HG02884 (cell line): ENCODE measurements at regions not wholly inside any gene's neighbourhood (a gene's known extent, or its start where the extent isn't known, plus 50 kb on each side); places are given as distances from the start of the nearest gene placed in this dataset.
"Not testable (repeated sequence)": the region's sequence is repeated elsewhere in the genome, so short reads cannot be mapped to it uniquely, and the experiment has no call there.

ENCODE experiments used
- ATAC-seq: cut with Tn5 transposase; IDR thresholded peaks from one replicate; pipeline ENCODE4 v1.9.1; 2021; ENCODE audit warnings: mild to moderate bottlenecking, moderate library complexity; ENCODE audit not compliant: unreplicated experiment

- ATAC-seq: not testable (repeated sequence)
Measured at GRCh38 chr10:71106151-71106550, 106.2 kb upstream of the UNC5B start.

DNA sequence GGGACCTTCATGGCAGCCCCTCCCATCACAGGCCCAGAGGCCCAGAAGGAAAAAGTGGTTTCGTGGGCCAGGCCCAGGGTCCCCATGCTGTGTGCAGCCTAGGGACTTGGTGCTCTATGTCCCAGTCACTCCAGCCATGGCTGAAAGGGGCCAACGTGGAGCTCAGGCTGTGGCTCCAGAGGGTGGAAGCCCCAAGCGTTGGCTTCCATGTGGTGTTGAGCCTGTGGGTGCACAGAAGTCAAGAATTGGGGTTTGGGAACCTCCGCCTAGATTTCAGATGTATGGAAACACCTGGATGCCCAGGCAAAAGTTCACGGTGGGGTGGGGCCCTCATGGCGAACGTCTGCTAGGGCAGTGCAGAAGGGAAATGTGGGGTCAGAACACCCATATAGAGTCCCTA lies 105.3 kb upstream of the UNC5B start:
- not testable (repeated sequence) for ATAC-seq

GRCh38 chr10:71108042-71108441 lies 104.3 kb upstream of the UNC5B start:
- ATAC-seq: not testable (repeated sequence)

DNA sequence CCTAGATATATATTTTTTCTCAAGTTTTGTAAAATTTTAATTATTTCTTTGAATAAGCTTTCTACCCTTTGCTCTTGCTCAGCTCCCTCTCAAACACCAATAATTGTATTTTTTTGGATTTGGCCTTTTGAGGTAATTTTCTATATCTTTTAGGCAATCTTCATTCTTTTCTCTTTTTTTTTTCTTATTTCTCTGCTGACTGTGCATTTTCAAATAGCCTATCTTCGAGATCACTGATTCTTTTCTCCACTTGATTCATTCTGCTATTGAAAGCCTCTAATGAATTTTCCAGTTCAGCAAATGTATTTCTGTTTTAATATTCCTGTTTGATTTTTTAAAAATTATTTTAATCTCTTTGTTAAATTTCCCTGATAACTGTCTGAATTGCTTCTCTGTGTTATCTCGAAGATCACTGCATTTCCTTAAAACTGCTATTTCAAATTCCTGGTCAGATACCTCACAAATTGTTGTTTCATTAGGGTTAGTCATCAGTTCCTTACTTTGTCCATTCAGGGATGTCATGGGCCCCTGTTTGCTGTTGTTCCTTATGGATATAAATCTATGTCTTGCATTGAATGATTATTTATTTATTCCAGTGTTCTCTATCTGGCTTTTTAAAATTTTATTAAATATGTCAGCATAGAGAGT lies 100.1 kb upstream of the UNC5B start:
- no peak for ATAC-seq

- no peak for ATAC-seq
Measured at GRCh38 chr10:71116426-71116825, 95.9 kb upstream of the UNC5B start.

DNA sequence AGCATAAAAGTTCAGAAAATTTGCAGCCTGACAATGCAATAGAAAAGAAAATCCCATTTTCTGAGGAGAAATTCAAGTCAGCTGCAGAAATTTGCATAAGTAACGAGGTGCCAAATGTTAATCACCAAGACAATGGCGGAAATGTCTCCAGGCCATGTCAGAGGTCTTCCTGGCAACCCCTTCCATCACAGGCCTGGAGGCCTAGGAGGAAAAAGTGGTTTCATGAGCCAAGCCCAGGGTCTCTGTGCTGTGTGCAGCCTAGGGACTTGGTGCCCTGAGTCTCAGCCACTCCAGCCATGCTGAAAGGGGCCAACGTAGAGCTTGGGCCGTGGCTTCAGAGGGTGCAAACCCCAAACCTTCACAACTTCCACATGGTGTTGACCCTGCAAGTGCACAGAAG lies 94.8 kb upstream of the UNC5B start:
- not testable (repeated sequence) for ATAC-seq

GRCh38 chr10:71123023-71123422 lies 89.3 kb upstream of the UNC5B start:
- ATAC-seq: no peak

- ATAC-seq: no peak
Measured at GRCh38 chr10:71124921-71125748, 87.2 kb upstream of the UNC5B start.

DNA sequence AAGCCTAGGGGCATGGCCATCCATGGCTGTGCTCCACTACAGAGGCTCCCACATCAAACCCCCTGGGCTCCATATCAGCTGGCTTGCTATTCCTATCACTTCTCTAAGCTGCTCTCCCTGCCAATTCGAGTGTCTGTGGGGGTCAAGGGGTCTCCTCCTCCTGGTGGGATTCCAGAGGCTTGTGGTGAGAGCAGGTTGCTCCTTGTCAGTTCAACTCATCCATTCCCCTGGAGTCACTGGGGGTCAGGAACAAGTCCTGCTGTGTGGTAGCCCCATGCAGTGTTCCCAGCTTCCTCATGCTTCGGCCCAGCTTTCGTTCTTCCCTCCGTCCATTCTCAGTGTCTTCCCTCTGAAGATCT lies 86.6 kb upstream of the UNC5B start:
- no peak for ATAC-seq

DNA sequence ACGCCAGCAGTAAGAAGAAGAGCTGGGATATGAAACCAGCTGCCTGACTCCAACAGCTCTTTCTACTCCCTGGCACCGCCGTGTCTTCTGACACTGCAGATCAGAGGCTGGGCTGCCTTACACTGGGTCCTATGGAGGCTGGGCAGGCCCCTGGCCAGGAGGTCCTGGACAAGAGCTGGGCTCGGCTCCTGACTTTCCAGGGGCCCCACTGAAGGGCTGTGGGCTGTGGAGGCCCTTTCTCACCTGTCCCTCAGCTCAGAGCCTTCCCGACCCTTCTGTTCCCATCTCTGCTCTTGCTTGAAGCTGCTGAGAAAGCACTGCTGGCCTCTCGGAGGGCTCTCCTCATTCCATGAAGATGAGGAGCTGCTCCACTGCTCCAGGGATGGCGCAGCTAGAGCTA lies 85.9 kb upstream of the UNC5B start:
- no peak for ATAC-seq

DNA sequence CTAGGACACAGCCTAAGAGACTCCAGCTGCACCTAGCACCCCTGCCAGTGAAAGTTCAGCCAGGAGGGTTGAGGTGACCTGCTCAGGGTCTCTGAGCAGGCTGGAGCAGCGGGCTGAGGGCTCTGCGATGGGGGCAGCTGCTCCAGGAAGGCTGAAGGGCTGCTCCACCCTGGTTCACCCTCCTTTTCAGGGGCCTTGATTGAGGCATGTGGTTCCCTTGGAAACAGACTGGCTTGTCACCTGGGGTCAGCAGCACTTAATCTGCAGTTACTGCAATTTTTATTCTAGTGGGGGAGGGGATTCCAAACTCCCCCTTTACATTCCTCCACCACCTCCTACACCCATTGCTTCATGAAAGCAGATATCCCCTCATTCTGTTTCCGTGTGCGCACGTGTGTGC lies 85.3 kb upstream of the UNC5B start:
- ATAC-seq: no peak

DNA sequence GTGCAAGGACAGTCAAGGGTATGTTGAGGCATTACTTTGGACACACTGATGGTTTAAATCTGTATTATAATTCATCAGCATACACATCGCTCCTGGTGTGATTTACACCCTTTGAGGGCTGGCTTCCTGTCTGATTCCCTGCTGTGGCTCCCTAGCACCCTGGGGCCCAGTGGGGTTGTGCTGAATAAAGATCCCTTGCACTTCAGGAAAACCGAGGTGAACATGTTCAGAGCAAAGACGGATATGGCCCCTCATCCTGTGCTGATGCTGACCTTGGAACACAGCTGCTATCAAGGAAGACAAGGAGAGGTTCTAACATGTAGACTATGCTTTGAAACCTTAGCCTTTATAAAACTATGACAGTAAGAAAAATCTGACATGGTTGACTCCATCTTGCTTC lies 84.6 kb upstream of the UNC5B start:
- ATAC-seq: no peak

DNA sequence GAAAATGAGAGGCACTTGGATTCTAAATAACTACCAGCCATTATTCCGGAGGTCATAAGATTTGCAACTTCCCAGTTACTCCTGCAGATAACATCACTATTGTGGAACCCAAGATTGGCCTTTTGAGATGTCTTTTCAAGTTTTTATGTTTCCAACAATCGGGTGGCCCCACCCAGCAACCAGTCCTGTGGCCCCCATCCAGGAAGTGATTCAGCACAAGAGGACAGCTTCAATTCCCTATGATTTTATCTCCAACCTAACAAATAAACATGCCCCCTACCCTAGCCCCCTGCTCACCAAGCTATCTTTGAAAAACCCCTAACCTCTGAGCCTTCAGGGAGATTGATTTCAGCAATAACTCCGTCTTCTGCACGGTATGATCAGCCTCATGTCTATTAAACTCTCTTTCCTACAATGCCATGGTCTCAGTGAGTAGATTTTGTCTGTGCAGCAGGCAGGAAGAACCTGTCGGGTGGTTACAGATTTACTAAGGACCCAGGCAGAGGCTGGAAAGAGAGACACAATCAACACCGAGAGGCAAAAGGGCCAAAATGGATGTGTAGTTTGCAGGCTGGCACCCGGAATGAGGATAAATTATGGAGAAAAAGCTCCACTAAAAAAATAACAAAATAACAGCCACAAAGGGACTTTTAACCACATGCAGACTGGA lies 83.9 kb upstream of the UNC5B start:
- ATAC-seq: no peak

- no peak for ATAC-seq
Measured at GRCh38 chr10:71131096-71131495, 81.3 kb upstream of the UNC5B start.

- no peak for ATAC-seq
Measured at GRCh38 chr10:71131508-71132088, 80.8 kb upstream of the UNC5B start.

- no peak for ATAC-seq
Measured at GRCh38 chr10:71132321-71132810, 80.0 kb upstream of the UNC5B start.

DNA sequence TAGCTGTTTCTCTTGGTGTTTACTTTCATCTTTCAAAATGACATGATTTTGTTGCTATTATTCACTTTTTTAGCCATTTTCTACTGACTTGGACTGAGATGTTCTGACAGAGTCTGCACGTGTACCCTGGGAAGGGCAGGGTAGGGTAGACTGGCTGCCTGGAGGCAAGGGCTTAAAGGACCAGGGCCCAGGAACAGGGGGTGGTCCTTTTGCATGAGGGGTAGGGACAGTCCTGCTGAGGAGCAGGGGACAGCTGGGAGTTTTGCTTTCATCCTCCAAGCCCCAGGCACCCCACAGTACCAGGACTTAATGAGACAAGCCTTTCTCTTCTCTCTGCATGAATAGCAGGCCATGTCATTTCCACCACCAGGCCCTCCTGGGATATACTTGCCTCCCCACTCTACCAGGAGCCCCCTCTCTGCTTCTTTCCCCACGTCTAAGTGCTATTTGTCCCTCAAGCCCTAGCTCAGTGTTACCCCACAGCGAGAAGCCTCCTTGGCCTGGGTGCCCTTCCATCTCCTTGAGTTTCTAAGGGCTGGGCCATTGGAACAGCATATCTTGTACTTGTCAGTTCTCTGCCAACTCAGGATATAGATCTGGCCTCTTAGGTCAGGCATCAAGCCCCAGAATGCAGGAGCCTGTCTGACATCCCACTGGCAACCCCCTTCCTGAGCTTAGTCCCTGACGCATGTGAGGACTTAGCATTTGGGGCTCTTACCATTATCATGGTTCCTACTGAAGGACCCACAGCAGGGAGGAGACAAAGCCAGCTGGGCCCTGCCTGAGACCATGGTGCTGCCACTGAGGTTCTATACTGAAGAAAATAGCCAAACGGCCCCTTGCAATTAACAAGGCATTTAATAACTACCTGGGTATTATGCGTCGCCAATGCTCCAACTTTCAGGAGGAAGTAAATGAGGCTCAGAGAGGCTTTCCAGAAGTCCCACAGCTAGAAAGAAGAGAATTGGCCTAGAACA lies 78.4 kb upstream of the UNC5B start:
- no peak for ATAC-seq

DNA sequence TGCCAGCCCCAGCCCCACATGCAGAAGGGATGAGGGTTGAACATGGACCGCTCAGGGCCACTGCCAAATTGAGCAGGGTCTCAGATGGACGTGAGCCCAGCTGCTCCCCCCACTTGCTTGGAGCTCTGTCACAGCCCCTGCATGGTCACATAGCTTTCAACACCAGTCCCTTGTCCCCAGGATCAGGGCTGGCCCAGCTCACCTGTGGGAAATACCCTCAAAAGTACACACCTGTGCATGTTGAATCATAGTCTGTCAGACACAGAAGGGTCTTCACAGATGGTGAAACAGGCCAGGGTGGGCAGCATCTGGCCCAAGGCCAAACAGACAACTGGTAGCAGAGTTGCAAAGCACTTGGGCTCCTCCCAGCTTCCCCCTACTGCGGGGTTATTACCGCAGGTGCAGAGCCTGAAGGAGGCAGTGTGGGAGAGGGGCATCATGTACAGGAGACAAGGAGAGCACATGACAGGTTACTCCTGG lies 77.6 kb upstream of the UNC5B start:
- no peak for ATAC-seq

DNA sequence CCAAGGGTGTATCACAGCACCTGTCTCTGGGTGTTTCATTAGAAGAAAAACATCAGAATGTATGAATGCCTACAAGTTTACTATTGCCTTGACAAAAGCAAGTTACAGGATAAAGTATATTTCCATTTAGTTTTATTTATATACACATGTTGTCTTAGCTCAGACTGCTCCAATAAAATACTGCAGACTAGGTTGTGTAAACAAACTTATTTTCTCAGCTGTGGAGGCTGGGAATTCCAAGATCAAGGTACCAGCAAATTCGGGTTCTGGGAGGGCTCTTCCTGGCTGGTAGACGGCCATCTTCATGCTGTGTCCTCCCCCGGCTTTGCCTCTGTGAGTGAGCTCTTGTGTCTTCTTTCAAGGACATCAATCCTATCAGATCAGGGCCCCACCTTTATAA lies 77.1 kb upstream of the UNC5B start:
- no peak for ATAC-seq

GRCh38 chr10:71136036-71136721 lies 76.2 kb upstream of the UNC5B start:
- ATAC-seq: no peak
